ENCODE measurements at regions not wholly inside any gene's neighbourhood (a gene's known extent, or its start where the extent isn't known, plus 50 kb on each side); places are given as distances from the start of the nearest gene placed in this dataset.

- H3K9me3 Mint-ChIP-seq, result no peaks in the 10 kb centered on the region
- POLR2A ChIA-PET, result no interaction called here
- no peak for ATAC-seq (ENCODE audit: low read depth)
- intact Hi-C loops (cut with micrococcal nuclease), result no loop called here
- H3K4me1 Mint-ChIP-seq, result no peaks in the 10 kb centered on the region
- H3K36me3 Mint-ChIP-seq (ENCODE audit: low read depth), result no peaks in the 10 kb centered on the region
- no peak overlapping the region for H3K27ac Mint-ChIP-seq
- DNase-seq, result no peak
- CTCF ChIA-PET, result no interaction called here
- H3K4me3 Mint-ChIP-seq, result no peak overlapping the region
- H3K27me3 Mint-ChIP-seq, result no peaks in the 10 kb centered on the region
- TF ChIP-seq CTCF (IDR thresholded peaks at IDR 0.05), result no peak
Measured at GRCh38 chr18:67354091-67354490, 162.4 kb downstream of the DSEL start.

DNA sequence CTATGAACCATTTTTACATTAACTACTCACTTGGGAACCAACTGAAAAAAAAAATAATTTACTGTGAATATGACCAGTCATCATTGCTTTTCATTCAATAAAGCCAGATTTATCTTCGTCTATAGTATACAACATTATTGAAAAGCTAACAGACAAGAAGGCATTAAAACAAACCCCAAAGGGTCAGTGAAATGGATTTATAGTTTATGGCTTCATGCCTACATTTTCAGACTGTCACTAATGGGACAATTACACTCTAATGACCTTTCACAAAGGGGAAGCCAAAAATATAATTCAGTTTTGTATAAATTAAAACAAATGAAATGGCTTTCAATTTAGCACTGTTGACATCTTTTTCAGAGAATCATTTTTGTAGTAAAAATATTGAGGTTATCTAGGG is 169.1 kb downstream of the DSEL start:
- ChIA-PET CTCF (no interaction called here), POLR2A (no interaction called here)
- H3K4me3 Mint-ChIP-seq, result no peak overlapping the region
- no peak for TF ChIP-seq CTCF (IDR thresholded peaks at IDR 0.05)
- no peaks in the 10 kb centered on the region for H3K36me3 Mint-ChIP-seq (ENCODE audit: low read depth)
- H3K9me3 Mint-ChIP-seq, result no peaks in the 10 kb centered on the region
- H3K4me1 Mint-ChIP-seq, result no peaks in the 10 kb centered on the region
- intact Hi-C loops (cut with micrococcal nuclease), result no loop called here
- DNase-seq, result no peak
- no peak for ATAC-seq (ENCODE audit: low read depth)
- no peaks in the 10 kb centered on the region for H3K27me3 Mint-ChIP-seq
- H3K27ac Mint-ChIP-seq, result no peak overlapping the region

DNA sequence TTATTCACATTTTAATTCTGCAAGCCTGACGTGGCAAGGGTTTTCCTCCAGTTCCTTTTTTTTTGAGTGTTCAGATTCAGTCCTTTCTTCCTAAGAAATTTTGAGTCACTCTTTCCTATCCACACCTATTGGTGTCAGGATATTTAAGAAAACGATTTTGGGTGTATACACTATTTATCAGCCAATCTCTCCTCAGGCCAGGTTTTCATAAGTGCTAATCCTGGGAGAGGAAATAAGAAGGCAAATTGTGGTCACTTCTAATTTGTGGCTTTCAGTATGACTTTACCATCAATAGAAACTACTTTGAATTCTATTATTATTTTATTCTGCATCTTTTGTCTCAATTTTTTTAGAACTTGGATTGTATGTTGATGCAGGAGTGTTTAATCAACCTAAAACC is 174.4 kb downstream of the DSEL start:
- Mint-ChIP-seq H3K27me3 (no peaks in the 10 kb centered on the region), H3K4me3 (no peak overlapping the region), H3K36me3 (ENCODE audit: low read depth) (no peaks in the 10 kb centered on the region), H3K4me1 (no peaks in the 10 kb centered on the region), H3K9me3 (no peaks in the 10 kb centered on the region), H3K27ac (no peak overlapping the region)
- ChIA-PET POLR2A (no interaction called here), CTCF (no interaction called here)
- intact Hi-C loops (cut with micrococcal nuclease), result no loop called here
- TF ChIP-seq CTCF (IDR thresholded peaks at IDR 0.05), result no peak
- no peak for ATAC-seq (ENCODE audit: low read depth)
- DNase-seq, result no peak

DNA sequence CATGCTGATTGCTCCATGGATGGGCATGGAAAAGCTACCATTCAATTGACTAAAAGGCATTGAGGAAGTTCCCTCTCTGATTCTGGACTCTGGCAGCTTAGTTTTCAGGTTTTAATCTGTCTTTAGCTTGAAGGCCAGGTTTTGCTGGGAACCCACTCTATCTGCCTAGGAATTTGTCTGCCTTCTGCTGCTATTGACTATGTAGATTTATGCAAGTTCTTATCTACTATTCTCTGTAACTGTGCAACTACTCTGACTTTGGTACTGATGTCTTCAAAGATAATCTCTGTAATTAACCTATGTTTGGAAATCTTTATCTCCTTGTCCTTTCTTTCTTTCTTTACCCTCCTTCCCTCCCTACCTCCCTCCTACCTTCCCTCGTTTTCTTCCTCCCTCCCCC is 178.8 kb downstream of the DSEL start:
- ChIA-PET POLR2A (no interaction called here), CTCF (no interaction called here)
- H3K4me1 Mint-ChIP-seq, result no peaks in the 10 kb centered on the region
- no peak overlapping the region for H3K4me3 Mint-ChIP-seq
- ATAC-seq (ENCODE audit: low read depth) (no peak), DNase-seq (no peak)
- no peak overlapping the region for H3K27ac Mint-ChIP-seq
- H3K27me3 Mint-ChIP-seq, result no peaks in the 10 kb centered on the region
- H3K36me3 Mint-ChIP-seq (ENCODE audit: low read depth), result no peaks in the 10 kb centered on the region
- peaks cover 5% of the 10 kb centered on the region for H3K9me3 Mint-ChIP-seq
- TF ChIP-seq CTCF (IDR thresholded peaks at IDR 0.05), result no peak
- intact Hi-C loops (cut with micrococcal nuclease), result no loop called here

DNA sequence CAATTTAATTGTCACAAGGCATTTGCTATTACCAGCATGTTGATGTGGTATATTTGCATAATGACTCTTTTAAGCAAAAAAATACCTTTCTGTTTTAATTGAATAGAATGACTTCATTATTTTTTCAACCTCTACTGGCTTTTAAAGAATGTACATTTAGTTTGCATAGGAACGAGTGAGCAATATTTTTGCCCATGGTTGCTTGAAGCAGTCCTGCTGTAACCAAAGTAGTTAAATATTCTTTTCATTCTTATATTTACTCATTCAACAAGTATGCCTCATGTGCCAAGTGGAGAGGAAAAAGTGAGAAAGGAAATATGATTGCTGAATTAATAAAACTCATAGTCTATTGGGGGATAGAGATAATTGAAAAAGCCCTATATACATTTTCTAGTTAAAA is 184.7 kb downstream of the DSEL start:
- no peak overlapping the region for H3K27ac Mint-ChIP-seq
- H3K9me3 Mint-ChIP-seq, result peaks cover 7% of the 10 kb centered on the region
- TF ChIP-seq CTCF (IDR thresholded peaks at IDR 0.05), result no peak
- ATAC-seq (ENCODE audit: low read depth) (no peak), DNase-seq (no peak)
- no peaks in the 10 kb centered on the region for H3K27me3 Mint-ChIP-seq
- CTCF ChIA-PET, result no interaction called here
- intact Hi-C loops (cut with micrococcal nuclease), result no loop called here
- H3K4me3 Mint-ChIP-seq, result no peak overlapping the region
- no peaks in the 10 kb centered on the region for H3K36me3 Mint-ChIP-seq (ENCODE audit: low read depth)
- H3K4me1 Mint-ChIP-seq, result no peaks in the 10 kb centered on the region
- POLR2A ChIA-PET, result no interaction called here

All from activated B cell treated with CpG ODN at 0.5 μM for 24 hours (primary cell).